ENCODE measurements at regions not wholly inside any gene's neighbourhood (a gene's known extent, or its start where the extent isn't known, plus 50 kb on each side); places are given as distances from the start of the nearest gene placed in this dataset.
"Not testable (repeated sequence)": the region's sequence is repeated elsewhere in the genome, so short reads cannot be mapped to it uniquely, and the experiment has no call there.

GRCh38 chr5:101534491-101535110, 631.5 kb upstream of the ST8SIA4 start:
- DNase-seq (ENCODE audit: low read depth in 4 of 4, low spot score in 3 of 4): no peak

- no peak for DNase-seq (ENCODE audit: low read depth in 4 of 4, low spot score in 3 of 4)
Measured at GRCh38 chr5:101532430-101532829, 629.3 kb upstream of the ST8SIA4 start.

- no peak for DNase-seq (ENCODE audit: low read depth in 4 of 4, low spot score in 3 of 4)
Measured at GRCh38 chr5:101531026-101531425, 627.9 kb upstream of the ST8SIA4 start.

- not testable (repeated sequence) for DNase-seq (ENCODE audit: low read depth in 4 of 4, low spot score in 3 of 4)
Measured at GRCh38 chr5:101529094-101529493, 626.0 kb upstream of the ST8SIA4 start.

GRCh38 chr5:101520417-101520816, 617.3 kb upstream of the ST8SIA4 start:
- no peak for DNase-seq (ENCODE audit: low read depth in 4 of 4, low spot score in 3 of 4)

GRCh38 chr5:101517795-101518194, 614.7 kb upstream of the ST8SIA4 start:
- no peak for DNase-seq (ENCODE audit: low read depth in 4 of 4, low spot score in 3 of 4)

- no peak for DNase-seq (ENCODE audit: low read depth in 4 of 4, low spot score in 3 of 4)
Measured at GRCh38 chr5:101515721-101516120, 612.6 kb upstream of the ST8SIA4 start.

GRCh38 chr5:101505891-101506570, 602.9 kb upstream of the ST8SIA4 start:
- DNase-seq (ENCODE audit: low read depth in 4 of 4, low spot score in 3 of 4): no peak

- no peak for DNase-seq (ENCODE audit: low read depth in 4 of 4, low spot score in 3 of 4)
Measured at GRCh38 chr5:101482931-101483330, 579.8 kb upstream of the ST8SIA4 start.

- no peak for DNase-seq (ENCODE audit: low read depth in 4 of 4, low spot score in 3 of 4)
Measured at GRCh38 chr5:101473483-101473882, 570.4 kb upstream of the ST8SIA4 start.

GRCh38 chr5:101461455-101461854, 558.4 kb upstream of the ST8SIA4 start:
- no peak for DNase-seq (ENCODE audit: low read depth in 4 of 4, low spot score in 3 of 4)

- no peak for DNase-seq (ENCODE audit: low read depth in 4 of 4, low spot score in 3 of 4)
Measured at GRCh38 chr5:101458587-101458986, 555.5 kb upstream of the ST8SIA4 start.

- DNase-seq (ENCODE audit: low read depth in 4 of 4, low spot score in 3 of 4): no peak
Measured at GRCh38 chr5:101455851-101456250, 552.8 kb upstream of the ST8SIA4 start.

- DNase-seq (ENCODE audit: low read depth in 4 of 4, low spot score in 3 of 4): no peak
Measured at GRCh38 chr5:101455048-101455447, 552.0 kb upstream of the ST8SIA4 start.

- DNase-seq (ENCODE audit: low read depth in 4 of 4, low spot score in 3 of 4): not testable (repeated sequence)
Measured at GRCh38 chr5:101442281-101442680, 539.2 kb upstream of the ST8SIA4 start.

GRCh38 chr5:101440173-101440572, 537.1 kb upstream of the ST8SIA4 start:
- no peak for DNase-seq (ENCODE audit: low read depth in 4 of 4, low spot score in 3 of 4)

GRCh38 chr5:101437351-101437750, 534.3 kb upstream of the ST8SIA4 start:
- DNase-seq (ENCODE audit: low read depth in 4 of 4, low spot score in 3 of 4): no peak

- DNase-seq (ENCODE audit: low read depth in 4 of 4, low spot score in 3 of 4): no peak
Measured at GRCh38 chr5:101435768-101436167, 532.7 kb upstream of the ST8SIA4 start.

- DNase-seq (ENCODE audit: low read depth in 4 of 4, low spot score in 3 of 4): no peak
Measured at GRCh38 chr5:101431201-101431600, 528.1 kb upstream of the ST8SIA4 start.

GRCh38 chr5:101430551-101430950, 527.5 kb upstream of the ST8SIA4 start:
- no peak for DNase-seq (ENCODE audit: low read depth in 4 of 4, low spot score in 3 of 4)

GRCh38 chr5:101429241-101429640, 526.2 kb upstream of the ST8SIA4 start:
- no peak for DNase-seq (ENCODE audit: low read depth in 4 of 4, low spot score in 3 of 4)

- no peak for DNase-seq (ENCODE audit: low read depth in 4 of 4, low spot score in 3 of 4)
Measured at GRCh38 chr5:101425339-101425859, 522.3 kb upstream of the ST8SIA4 start.
